ENCODE measurements at regions not wholly inside any gene's neighbourhood (a gene's known extent, or its start where the extent isn't known, plus 50 kb on each side); places are given as distances from the start of the nearest gene placed in this dataset.
"Not testable (repeated sequence)": the region's sequence is repeated elsewhere in the genome, so short reads cannot be mapped to it uniquely, and the experiment has no call there.

DNA sequence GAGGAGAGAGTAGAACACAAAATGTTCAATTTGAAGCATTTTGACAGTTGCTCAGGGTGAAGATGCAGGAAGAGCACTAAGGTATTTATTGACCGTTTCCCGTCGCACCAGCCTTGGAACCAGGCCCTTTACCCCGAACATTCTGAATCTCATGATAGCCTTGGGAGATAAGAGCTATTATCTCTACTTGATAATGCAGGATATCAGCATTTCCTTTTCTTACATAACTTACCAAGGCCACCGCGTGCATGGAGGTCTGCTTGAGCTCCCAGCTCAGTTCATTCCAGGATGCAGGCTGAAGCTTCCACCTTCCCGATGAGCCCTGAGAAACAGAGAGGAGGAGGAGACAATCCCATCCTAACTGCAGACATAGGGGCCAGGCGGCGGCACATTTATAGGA is 324.2 kb upstream of the COBL start:
- no peak for DNase-seq

DNA sequence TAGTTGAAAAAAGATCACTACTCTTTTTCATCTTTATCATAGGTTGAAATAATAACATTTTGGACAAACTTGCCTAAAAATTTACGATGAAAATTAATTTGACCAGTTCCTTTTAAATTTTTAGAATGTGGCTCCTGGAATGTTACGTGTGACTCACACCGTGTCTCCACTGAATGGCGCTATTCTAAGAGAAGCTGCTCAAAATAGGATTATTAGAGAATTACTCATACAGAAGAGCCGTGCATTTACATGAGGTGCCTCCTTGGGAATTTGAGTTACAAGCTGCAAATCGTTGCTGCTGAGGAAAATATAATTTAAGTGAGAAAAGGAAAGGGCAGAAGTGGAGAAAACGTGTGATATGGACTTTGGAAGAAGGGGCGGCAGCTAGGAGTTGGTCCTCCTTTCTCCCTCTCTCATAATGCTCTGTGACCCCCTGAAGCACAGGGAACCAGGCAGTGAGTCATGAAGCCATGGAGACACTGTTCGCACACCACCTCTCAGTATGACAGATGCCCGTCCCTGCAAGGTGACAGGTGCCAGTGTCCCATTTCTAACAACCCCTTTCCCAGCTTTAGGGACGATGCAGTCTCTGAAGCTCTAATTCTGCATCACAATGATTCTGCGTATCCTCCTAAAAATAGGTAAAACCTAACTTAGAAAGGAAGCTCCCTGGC is 323.2 kb upstream of the COBL start:
- no peak for DNase-seq

DNA sequence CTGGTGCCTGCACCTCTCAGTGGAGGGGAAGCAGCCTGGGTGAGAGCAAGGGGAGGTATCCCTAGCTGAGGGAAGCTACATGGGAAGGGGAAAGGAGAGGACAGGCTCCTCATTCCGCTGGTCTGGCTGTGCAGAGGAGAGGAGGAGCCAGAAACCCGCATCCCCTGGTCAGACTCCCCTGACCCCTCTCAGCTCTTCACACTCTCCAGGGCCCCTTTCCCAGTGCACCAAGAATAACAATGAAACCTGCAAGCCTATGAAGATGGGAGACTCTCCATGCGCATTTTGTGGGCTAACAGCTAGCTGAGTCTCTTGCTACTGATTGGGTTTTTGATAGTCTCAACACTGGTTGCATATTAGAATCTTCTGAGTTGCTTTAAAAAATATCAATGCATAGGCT is 319.9 kb upstream of the COBL start:
- no peak for DNase-seq

DNA sequence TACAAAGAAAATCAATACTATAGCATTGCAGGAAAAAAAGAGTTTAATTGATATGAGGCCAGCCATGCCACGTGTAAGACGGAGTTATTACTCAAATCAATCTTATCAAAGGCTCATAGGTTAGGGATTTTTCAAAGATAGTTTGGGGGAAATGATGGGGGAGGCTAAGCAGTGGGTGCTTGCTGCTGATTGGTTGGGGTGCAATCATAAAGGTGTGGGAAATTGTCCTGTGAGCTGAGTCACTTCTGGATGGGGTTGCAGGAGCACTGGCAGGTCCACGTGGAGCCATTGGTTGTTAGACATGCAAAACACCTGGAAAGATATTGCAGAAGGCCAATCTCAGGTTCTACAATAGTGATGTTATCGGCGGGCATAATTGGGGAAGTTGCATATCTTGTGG is 319.2 kb upstream of the COBL start:
- DNase-seq, result no peak

DNA sequence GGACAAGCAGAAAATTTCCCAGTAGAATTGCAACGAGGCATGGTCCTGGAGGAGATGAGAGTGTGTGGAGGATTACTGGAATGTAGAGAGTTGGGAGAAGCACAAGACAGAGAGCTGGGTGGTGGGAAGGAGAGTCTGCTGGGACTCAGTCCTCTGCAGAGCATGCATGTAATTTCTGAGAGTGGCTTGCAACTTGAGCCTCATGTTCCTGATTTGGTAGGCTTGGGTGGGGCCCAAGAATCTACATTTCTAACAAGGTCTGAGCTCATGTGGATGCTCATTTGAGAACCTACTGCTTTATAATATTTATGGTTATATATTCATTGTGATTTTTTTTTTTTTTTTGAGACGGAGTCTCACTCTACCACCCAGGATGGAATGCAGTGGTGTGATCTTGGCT is 317.9 kb upstream of the COBL start:
- DNase-seq, result no peak

DNA sequence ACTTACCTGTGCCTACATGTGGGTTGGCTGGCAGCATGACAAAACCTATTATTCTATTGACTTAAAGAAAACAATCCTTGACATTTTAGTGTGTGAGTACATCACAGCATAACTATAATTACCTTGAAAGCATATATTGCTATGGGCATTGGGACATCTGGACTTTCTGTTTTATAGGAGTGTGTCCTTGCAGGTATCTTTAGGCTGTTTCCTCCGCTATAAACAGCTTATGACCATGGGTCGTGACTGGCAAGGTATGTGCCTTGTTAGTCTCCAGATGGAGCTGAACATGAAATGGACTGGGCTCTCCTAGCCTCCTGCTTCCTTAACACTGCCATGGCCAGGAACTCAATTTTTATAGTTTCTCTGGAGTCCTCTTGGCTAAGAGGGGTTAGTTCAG is 317.4 kb upstream of the COBL start:
- no peak for DNase-seq

DNA sequence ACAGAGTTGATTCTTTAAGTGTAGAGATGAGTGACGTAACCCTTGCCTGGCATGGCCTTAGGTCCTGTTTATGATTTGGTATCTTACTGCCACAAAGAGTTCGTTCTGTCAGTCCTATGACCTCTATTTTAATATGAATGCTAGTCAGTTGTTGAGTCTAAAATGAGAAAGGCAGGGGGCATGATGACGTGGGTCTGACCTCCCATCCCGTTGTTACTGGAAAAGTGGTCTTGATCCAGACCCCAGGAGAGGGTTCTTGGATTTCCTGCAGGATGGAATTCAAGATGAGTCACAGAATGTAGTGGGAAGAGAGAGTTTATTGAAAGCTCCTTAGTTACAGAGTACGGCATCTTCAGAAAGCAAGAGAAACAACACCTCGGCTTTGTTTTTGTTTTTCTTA is 317.0 kb upstream of the COBL start:
- DNase-seq, result no peak

DNA sequence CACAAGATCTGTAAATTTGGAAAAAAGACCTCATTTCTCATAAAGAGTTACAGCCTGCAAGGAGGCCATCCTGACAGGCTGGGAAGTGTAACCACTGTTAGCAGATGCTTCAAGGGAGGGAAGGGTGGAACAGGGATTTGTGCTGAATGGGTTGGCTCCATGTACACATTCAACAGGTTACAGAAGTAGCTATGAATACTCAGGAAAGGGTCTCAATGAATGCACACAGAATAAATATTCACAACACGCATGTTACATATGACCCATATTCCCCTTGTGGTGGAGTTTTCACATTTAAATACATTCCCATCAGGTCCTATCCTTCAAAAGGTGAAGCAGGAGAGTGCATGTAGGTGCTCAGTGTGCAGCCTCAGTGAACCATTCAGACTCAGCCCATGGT is 316.4 kb upstream of the COBL start:
- no peak for DNase-seq

DNA sequence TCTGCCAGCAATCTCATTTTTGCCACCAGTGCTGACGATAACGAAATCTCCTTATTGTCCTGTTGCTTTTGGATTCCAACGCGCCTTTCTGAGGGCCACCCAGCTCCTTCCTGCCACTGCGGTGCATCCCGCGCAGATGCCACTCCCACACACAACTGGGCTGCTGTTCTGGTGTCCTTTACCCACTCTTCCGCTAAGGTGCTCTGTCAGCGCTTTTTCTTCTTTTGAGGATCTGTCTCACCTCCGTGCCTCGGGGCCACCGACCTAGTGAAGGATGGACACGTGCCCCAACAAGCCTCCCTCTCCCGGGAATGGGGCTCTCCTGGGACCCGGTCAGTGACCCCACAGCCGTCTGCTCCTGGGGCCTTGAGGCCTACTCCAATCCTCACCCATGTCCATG is 314.3 kb upstream of the COBL start:
- DNase-seq, result no peak

DNA sequence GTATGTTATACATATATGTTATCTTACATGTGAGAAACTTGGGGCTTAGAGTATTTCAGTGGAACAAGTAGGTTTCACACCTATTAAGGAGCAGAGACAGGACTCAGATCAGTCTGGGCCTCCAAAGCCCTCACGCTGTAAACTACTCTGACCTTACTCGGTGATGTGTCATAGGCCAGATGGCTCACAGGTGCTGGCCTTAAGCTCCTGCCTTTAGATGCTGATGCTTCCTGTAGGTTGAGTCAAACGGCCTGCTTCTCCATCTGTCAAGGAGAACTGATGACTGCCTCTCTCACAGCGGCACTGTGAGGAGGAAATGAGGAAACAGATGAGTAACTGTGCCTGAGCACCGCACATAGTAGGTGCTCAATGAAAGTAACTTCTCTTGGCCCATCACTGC is 312.6 kb upstream of the COBL start:
- no peak for DNase-seq

DNA sequence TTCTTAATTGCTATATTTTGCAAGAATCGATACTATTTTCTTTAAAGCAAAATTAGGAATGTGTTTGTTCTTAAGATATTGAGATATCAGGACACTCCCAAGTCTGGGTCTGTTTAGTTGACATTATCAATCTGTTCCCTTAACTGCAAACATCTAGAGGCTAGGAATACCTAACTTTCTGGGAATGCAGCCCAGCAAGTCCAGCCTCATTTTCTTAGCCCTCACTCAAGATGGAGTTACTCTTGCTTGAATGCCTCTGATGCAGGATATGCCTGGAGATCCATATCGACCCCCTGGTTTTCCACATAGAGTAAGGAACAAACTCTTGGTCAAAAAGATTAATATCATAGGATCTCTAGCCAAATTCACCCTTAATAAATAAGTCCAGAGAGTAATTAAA is 305.3 kb upstream of the COBL start:
- no peak for DNase-seq

DNA sequence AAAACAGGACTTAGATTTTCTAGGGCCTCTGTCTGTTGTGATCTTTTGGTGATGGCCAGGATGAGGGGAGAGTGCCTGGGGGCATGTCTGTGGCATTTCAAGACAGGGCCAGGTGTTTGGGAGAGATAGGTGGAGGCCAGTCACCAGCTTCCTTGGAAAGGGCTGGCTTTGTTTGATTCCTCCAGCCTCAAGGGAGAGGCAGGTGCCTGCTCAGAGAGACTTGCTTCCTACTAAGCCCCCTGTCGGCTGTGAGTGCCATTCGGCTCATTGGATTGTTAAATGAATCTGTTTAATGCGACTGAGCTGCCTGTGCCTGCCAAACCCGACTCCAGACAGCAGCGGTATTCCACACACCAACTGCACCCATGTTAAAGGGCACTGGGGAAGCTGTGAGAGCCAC is 304.1 kb upstream of the COBL start:
- DNase-seq, result no peak

DNA sequence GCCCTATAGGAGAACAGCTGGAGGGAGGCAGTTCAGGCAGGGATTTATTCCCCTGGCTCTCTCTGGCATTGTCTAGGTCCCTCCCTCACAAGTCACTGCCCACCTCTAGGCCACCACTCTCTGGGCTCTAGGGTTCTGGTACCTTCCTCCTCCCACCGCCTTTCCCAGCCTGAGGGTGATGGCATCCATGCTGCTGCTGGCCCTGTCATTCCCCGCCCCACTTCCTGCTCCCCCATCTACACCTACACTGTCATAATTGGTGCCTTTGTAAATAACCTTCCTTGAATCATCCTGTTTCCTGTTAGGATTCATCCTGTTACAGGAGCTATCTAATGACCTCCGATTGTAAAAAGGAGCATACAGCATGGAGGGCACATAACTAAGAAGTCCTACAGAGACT is 303.3 kb upstream of the COBL start:
- DNase-seq, result no peak

DNA sequence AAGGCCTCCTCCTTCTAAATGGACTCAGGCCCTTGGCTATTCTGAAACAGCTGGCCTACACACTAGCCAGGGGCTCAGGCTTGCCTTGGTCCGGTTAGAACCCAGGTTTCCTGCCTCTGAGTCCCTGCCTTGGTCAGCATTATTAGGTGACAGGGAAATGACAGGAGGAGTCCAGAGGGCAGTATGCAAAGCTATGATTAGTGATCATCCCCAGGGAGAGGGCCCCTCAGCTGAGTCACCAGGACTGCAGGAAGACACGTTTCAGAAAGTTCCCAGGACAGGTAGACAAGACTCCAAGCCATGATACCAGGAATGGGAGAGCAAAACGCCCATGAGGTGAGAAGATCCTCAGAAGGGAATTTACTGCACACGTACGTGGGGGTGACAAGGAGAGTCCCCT is 301.1 kb upstream of the COBL start:
- DNase-seq, result no peak

DNA sequence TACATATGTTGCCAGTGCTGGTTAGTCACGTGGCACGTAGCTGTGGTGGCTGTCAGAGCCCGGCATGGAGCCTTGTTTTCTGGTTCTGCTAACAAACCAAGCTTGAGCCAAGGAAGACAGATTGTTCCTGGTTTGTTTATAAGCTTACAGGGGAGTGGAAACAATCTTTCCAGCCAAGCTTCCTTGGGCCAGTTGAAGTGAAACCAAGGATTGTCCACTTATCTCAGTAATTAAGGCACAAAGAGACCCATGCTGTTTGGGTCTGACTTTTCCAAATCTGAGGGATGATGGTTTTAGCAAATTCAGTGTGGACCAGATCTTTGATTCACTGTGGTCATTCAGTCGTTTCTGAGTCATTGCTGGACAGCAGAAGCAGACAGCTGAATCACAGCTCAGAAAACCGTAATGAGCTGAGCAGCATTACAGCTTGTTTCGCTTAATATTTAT is 297.3 kb upstream of the COBL start:
- no peak for DNase-seq

DNA sequence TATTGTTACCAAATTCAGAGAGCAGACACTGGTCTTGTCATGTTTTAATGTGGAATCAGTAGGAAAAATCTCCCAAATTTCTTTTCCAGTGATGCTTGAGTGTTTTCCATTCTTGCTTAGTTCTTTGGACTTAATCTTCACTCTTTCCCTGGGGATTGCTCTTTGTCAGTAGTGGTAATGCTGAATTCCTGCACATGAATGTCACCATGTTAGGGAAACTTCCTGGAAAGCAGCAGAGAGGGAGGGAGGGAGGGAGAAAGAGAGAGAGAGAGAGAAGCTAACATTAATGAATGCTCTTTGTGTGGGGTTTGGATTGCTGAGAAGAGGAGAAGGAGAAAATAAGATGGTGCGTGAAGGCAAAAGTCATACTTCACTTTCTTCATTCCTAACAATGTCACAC is 295.3 kb upstream of the COBL start:
- no peak for DNase-seq

DNA sequence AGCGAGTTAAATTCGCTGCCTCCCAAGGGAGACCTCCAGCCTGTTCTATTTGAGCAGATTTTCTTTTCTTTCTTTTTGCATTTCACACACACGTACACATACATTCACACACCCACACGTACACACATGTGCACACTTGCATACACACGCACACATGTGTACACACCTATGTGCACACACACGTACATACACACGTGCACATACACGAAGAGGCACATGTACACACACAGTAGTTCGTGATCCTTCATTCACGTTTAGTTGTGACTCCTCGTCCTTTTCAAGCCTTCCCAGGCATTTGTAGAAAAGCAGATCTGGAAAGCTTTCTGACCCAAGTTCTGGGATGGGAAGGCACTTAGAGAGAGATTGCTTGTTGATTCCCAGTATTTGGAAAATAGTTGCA is 290.8 kb upstream of the COBL start:
- no peak for DNase-seq

DNA sequence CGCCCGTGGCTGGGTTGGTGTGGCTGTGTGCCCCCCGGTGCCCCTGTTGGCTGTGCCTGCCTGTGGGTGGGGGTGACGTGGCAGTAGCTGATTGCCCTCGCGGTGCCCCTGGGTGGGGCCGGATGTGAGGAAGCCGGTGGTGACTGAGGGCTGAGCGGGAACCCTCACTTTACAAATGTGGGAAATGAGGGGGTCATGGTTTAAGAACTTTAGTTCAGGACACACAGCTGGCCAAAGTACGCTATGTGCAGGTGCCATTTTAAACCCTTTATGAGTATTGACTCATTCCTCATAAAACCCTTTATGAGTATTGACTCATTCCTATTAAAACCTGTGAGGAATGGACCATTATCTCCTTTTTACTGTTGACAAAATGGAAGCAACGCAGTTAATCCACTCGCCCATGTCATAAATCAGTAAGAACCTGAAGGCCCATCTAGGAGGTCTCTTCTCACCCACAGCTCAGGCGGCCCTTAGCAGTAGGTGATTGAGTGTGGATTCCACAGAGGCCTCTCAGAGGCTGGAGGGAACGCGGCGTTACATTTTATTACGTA is 290.1 kb upstream of the COBL start:
- no peak for DNase-seq

DNA sequence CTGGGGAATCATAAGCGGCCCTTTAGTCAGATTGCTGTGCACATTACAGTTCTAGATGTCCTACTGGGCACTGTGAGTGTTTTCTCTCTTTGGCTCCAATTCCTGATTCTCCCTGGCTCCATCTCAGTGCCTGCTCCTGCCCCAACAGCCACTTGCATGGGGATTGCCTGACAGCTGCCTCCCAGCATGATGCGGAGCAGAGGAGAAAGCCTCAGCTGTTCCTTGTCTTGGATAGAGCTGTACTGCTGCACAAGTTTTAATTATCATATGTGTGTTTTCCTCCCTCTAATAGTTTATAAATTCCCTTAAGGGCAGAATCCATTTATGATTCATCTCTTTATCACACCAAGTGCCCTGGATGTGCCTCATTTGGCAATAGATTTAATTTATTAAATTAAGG is 285.8 kb upstream of the COBL start:
- DNase-seq, result no peak

DNA sequence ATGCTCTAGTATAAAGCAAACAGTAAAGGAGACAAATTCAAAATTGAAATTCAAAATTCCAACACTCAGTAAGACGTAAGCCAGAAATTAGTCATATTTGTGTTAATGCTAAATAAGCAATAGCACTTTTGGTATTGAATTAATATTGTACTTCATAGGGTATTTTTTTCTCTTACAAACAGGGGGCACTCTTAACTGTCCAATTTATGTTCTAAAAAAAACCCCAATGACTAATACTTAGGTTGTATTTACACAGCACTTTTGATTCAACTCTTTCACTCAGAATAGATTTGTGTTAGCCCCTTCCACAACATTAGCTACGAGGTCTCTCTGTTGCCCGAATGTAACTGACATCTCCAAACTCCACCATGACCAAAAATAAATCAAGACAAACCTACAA is 284.9 kb upstream of the COBL start:
- DNase-seq, result no peak

DNA sequence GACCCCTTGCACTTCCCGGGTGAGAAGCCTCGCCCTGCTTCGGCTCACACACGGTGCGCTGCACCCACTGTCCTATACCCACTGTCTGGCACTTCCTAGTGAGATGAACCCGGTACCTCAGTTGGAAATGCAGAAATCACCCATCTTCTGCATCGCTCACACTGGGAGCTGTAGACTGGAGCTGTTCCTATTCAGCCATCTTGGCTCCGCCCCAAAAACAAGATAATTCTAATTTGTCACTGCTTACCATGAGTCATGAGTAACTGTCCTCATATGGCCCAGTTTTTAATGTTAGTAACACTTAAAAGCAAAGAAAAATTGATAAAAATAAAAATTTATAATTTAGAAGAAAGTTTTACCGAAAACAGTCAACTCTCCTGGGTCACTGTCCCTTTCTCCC is 283.3 kb upstream of the COBL start:
- not testable (repeated sequence) for DNase-seq

DNA sequence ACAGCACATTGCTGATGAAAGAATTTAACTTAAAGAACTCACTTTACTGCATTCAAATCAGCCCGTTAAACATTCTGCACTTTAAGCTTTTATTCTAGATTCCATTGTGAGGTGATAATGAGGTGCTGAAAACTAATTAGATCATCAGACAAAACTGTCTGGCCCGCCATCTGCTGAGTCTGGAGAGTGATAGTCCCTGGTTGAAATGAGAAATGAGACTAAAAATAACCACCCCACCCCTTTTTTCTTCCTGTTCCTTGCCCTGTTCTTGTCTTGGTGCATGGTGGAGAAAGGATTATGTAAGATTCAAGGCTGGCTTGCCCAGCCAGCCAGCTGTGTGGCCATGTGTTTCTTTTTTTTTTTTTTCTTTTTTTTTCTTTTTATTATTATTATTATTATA is 277.0 kb upstream of the COBL start:
- no peak for DNase-seq

DNA sequence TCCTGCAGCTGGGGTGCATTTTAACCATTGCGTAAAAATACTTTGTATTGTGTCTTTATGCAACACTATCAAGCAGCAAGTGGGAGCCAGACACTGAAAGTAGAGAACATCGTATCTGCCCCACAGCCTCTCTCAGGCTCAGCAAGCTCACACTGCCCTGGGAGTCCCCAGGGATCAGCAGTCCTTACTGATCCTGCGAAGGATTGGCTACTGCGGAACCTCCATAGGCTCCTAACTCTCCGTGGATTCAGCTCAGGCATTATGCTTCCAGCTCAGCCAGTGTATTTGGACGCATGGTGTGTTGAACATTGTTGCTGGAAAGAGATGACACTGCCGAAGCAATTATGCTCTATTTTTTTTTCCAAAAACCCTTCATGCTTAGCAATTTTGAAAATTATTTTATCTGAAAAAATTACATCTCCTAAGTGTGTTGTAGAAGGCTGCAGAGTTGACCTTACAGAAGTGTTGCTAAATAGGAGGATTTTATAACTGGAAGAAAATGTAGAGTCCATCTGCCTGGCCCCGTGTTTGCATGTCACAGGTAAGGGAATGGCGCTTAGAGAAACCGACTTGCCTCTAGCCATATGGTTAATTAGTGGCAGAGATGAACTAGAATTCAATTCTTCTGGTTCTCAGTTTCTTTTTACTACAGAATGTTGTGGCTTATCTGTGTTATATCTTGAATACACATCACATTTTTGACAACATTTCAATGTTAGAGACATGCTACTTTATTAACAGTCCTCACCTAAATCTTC is 276.4 kb upstream of the COBL start:
- no peak for DNase-seq

DNA sequence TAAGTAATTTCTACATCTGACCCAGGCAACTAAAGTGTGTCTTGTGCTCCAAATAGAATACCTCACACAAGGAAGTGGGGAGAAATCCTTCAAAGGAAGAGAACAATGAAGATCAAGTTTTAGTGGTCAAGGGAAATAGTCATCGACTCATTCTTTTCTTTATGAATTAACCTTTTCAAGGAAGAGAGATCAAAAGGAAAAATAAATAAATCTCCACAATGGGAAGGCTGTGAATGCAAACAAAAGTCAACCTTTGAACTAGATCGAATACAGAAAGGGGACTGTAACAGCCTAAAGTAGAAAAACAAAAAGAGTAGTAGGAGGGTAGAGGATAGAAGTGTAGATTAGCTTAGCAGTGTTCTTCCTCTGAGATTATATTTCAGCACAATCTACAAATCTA is 274.6 kb upstream of the COBL start:
- no peak for DNase-seq

DNA sequence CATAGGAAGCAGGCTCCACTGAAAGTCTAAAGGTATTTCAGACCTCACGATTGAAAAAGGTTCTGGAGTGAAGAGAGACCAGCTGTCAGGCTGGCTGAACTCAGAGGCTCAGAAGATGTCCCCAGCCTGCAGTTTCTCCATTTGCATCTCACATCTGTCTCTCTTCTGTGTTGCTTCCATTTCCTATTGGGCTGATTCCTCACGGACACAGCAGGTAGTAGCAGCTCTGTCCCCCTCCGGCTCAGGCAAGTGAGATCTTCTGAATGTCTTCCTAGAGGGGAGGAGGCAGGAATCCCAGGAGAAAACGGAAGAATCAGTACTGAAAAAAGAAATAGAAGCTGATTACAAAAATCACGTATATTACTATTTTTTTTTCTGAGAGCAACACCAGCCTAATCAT is 274.1 kb upstream of the COBL start:
- no peak for DNase-seq
